Ishikawa (cell line): ENCODE measurements at regions not wholly inside any gene's neighbourhood (a gene's known extent, or its start where the extent isn't known, plus 50 kb on each side); places are given as distances from the start of the nearest gene placed in this dataset.

Experiments
- CEBPB ChIP-seq: IDR thresholded peaks from 2 replicates; pipeline ENCODE4 v1.6.1; 2012
- EGR1 ChIP-seq: IDR thresholded peaks from 2 replicates; pipeline ENCODE4 v1.6.1; 2012
- EP300 ChIP-seq: IDR thresholded peaks from 2 replicates; pipeline ENCODE4 v1.6.1; 2012; ENCODE audit warnings: borderline replicate concordance
- FOXM1 ChIP-seq: IDR thresholded peaks from 2 replicates; pipeline ENCODE4 v1.6.1; 2012; ENCODE audit warnings: low read depth, borderline replicate concordance
- RAD21 ChIP-seq: IDR thresholded peaks from 2 replicates; pipeline ENCODE4 v1.6.1; 2012; ENCODE audit warnings: low read depth
- TAF1 ChIP-seq: IDR thresholded peaks from 2 replicates; pipeline ENCODE4 v1.6.1; 2012; ENCODE audit warnings: low read depth, mild to moderate bottlenecking
- TCF12 ChIP-seq: IDR thresholded peaks from 2 replicates; pipeline ENCODE4 v1.6.1; 2012; ENCODE audit warnings: low read depth
- YY1 ChIP-seq: IDR thresholded peaks from 2 replicates; pipeline ENCODE4 v1.6.1; 2012; ENCODE audit warnings: low read depth
- ZBTB7A ChIP-seq: IDR thresholded peaks from 2 replicates; pipeline ENCODE4 v1.6.1; 2012; ENCODE audit warnings: low read depth
- TF ChIP-seq, protein P1 (sequence below): IDR thresholded peaks from 2 replicates; pipeline ENCODE4 v1.6.1; 2012
- TF ChIP-seq, protein P2 (sequence below): IDR thresholded peaks from 2 replicates; pipeline ENCODE4 v1.6.1; 2012; ENCODE audit warnings: low read depth, mild to moderate bottlenecking

DNA sequence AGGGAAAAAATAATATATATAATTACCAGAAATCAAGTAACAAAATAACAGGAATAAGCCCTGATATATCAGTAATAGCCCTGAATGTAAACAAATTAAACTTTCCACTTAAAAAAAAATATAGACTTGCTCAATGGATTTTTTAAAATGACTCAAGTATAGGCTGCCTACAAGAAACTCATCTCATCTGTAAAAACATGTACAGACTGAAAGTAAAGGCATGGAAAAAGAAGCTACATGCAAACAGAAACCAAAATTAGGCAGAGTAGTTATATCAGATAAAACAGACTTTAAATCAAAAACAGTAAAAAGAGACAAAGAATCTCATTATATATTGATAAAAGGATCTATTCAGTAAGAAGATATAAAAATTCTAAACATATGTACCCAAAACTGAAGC is 82.4 kb upstream of the STT3B start:
- TF ChIP-seq EGR1 (no peak), RAD21 (no peak), TCF12 (no peak), EP300 (no peak), FOXM1 (no peak), TAF1 (no peak), ZBTB7A (no peak), CEBPB (no peak), YY1 (no peak)
- TF ChIP-seq, protein P1, sequence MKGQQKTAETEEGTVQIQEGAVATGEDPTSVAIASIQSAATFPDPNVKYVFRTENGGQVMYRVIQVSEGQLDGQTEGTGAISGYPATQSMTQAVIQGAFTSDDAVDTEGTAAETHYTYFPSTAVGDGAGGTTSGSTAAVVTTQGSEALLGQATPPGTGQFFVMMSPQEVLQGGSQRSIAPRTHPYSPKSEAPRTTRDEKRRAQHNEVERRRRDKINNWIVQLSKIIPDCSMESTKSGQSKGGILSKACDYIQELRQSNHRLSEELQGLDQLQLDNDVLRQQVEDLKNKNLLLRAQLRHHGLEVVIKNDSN, result no peak
- TF ChIP-seq, protein P2, sequence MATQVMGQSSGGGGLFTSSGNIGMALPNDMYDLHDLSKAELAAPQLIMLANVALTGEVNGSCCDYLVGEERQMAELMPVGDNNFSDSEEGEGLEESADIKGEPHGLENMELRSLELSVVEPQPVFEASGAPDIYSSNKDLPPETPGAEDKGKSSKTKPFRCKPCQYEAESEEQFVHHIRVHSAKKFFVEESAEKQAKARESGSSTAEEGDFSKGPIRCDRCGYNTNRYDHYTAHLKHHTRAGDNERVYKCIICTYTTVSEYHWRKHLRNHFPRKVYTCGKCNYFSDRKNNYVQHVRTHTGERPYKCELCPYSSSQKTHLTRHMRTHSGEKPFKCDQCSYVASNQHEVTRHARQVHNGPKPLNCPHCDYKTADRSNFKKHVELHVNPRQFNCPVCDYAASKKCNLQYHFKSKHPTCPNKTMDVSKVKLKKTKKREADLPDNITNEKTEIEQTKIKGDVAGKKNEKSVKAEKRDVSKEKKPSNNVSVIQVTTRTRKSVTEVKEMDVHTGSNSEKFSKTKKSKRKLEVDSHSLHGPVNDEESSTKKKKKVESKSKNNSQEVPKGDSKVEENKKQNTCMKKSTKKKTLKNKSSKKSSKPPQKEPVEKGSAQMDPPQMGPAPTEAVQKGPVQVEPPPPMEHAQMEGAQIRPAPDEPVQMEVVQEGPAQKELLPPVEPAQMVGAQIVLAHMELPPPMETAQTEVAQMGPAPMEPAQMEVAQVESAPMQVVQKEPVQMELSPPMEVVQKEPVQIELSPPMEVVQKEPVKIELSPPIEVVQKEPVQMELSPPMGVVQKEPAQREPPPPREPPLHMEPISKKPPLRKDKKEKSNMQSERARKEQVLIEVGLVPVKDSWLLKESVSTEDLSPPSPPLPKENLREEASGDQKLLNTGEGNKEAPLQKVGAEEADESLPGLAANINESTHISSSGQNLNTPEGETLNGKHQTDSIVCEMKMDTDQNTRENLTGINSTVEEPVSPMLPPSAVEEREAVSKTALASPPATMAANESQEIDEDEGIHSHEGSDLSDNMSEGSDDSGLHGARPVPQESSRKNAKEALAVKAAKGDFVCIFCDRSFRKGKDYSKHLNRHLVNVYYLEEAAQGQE, result no peak
